Esophagus muscularis mucosa (tissue), 3 donors: ENCODE measurements at regions not wholly inside any gene's neighbourhood (a gene's known extent, or its start where the extent isn't known, plus 50 kb on each side); places are given as distances from the start of the nearest gene placed in this dataset.

ENCODE experiments used
- EP300 ChIP-seq: sonication (generic); formaldehyde crosslinking; IDR thresholded peaks from one replicate; pipeline ENCODE4 v1.6.1; 2017; ENCODE audit warnings: antibody characterized with exemption
- TF ChIP-seq, protein P1 (sequence below), 3 experiments: fragments of 200-600 bp in 2 of 3; fragments of 450-650 bp in 1 of 3; sonication (generic) in 2 of 3; IDR thresholded peaks; one replicate each; pipeline ENCODE4 v1.5.1; 2017 to 2019; ENCODE audit warnings: antibody characterized with exemption in 3 of 3, mild to moderate bottlenecking in 2 of 3, moderate library complexity in 1 of 3

DNA sequence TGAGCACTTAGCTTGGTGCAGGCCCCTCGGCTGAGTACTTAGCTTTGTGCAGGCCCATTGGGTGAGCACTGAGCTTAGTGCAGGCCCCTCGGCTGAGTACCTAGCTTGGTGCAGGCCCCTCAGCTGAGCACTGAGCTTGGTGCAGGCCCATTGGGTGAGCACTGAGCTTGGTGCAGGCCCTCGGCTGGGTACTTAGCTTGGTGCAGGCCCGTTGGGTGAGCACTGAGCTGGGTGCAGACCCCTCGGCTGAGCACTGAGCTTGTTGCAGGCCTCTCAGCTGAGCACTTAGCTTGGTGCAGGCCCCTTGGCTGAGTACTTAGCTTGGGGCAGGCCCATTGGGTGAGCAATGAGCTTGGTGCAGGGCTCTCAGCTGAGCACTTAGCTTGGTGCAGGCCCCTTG lies 387.1 kb downstream of the THBS2 start:
- TF ChIP-seq, protein P1, sequence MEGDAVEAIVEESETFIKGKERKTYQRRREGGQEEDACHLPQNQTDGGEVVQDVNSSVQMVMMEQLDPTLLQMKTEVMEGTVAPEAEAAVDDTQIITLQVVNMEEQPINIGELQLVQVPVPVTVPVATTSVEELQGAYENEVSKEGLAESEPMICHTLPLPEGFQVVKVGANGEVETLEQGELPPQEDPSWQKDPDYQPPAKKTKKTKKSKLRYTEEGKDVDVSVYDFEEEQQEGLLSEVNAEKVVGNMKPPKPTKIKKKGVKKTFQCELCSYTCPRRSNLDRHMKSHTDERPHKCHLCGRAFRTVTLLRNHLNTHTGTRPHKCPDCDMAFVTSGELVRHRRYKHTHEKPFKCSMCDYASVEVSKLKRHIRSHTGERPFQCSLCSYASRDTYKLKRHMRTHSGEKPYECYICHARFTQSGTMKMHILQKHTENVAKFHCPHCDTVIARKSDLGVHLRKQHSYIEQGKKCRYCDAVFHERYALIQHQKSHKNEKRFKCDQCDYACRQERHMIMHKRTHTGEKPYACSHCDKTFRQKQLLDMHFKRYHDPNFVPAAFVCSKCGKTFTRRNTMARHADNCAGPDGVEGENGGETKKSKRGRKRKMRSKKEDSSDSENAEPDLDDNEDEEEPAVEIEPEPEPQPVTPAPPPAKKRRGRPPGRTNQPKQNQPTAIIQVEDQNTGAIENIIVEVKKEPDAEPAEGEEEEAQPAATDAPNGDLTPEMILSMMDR (IDR thresholded peaks at IDR 0.05) = no peak
- TF ChIP-seq EP300 = no peak
